HG02884 (cell line): ENCODE measurements at regions not wholly inside any gene's neighbourhood (a gene's known extent, or its start where the extent isn't known, plus 50 kb on each side); places are given as distances from the start of the nearest gene placed in this dataset.

ENCODE experiments used
- ATAC-seq: cut with Tn5 transposase; IDR thresholded peaks from one replicate; pipeline ENCODE4 v1.9.1; 2021; ENCODE audit warnings: mild to moderate bottlenecking, moderate library complexity; ENCODE audit not compliant: unreplicated experiment

GRCh38 chr20:60124776-60125381 is 166.7 kb downstream of the CDH26 start:
- ATAC-seq, result no peak

GRCh38 chr20:60125513-60125912 is 167.3 kb downstream of the CDH26 start:
- no peak for ATAC-seq

- no peak for ATAC-seq
Measured at GRCh38 chr20:60126975-60127374, 168.8 kb downstream of the CDH26 start.

- no peak for ATAC-seq
Measured at GRCh38 chr20:60131375-60131774, 173.2 kb downstream of the CDH26 start.

- ATAC-seq, result no peak
Measured at GRCh38 chr20:60132162-60132826, 174.1 kb downstream of the CDH26 start.

- no peak for ATAC-seq
Measured at GRCh38 chr20:60132827-60133670, 174.8 kb downstream of the CDH26 start.

GRCh38 chr20:60135276-60135675 is 177.1 kb downstream of the CDH26 start:
- ATAC-seq, result no peak

- no peak for ATAC-seq
Measured at GRCh38 chr20:60136645-60137401, 178.6 kb downstream of the CDH26 start.

GRCh38 chr20:60137657-60138245 is 179.5 kb downstream of the CDH26 start:
- ATAC-seq, result no peak

- no peak for ATAC-seq
Measured at GRCh38 chr20:60138256-60139220, 180.3 kb downstream of the CDH26 start.

GRCh38 chr20:60139663-60140446 is 181.6 kb downstream of the CDH26 start:
- no peak for ATAC-seq

GRCh38 chr20:60142587-60142986 is 184.4 kb downstream of the CDH26 start:
- ATAC-seq, result no peak

- no peak for ATAC-seq
Measured at GRCh38 chr20:60143261-60143842, 185.1 kb downstream of the CDH26 start.

- ATAC-seq, result no peak
Measured at GRCh38 chr20:60144404-60144803, 186.2 kb downstream of the CDH26 start.

- no peak for ATAC-seq
Measured at GRCh38 chr20:60144974-60145527, 186.8 kb downstream of the CDH26 start.

GRCh38 chr20:60147004-60147403 is 188.8 kb downstream of the CDH26 start:
- no peak for ATAC-seq

- no peak for ATAC-seq
Measured at GRCh38 chr20:60148885-60149284, 190.7 kb downstream of the CDH26 start.

- ATAC-seq, result no peak
Measured at GRCh38 chr20:60152792-60153191, 194.6 kb downstream of the CDH26 start.
